SK-N-SH (cell line): ENCODE measurements at regions not wholly inside any gene's neighbourhood (a gene's known extent, or its start where the extent isn't known, plus 50 kb on each side); places are given as distances from the start of the nearest gene placed in this dataset.

Source experiments
- CTCF ChIA-PET: fragments of 300-600, 350-600 bp; formaldehyde crosslinking; extraction: SDS; loops from one replicate; lab custom pipeline; 2021; lab: Yijun Ruan, JAX
- POLR2A ChIA-PET: fragments of 350-600 bp; sonication (Branson Sonifier 250); formaldehyde crosslinking; extraction: SDS; loops from one replicate; lab custom pipeline; 2020; ENCODE audit warnings: antibody characterized with exemption, inconsistent platforms; lab: Yijun Ruan, JAX
- DNase-seq: peaks from one replicate; pipeline ENCODE4 v3.0.0; 2012
- H2AFZ ChIP-seq: fragments of 200-600 bp; sonication (generic); 2 replicates; pipeline ENCODE4 v1.8.1; 2016; ENCODE audit warnings: antibody characterized with exemption, mild to moderate bottlenecking, low read depth
- H3F3A ChIP-seq: fragments of 200-600 bp; sonication (generic); replicated peaks from 2 replicates; pipeline ENCODE3; 2016; ENCODE audit warnings: antibody characterized with exemption, mild to moderate bottlenecking; ENCODE audit not compliant: insufficient read depth
- H3K27ac ChIP-seq, 2 experiments: fragments of 200-500 bp in 1 of 2; fragments of 200-600 bp in 1 of 2; sonication (Bioruptor generic) in 1 of 2; sonication (generic), shearing (Covaris generic) in 1 of 2; 2 replicates each; pipeline versions ENCODE4 v1.5.1 to v1.6.1; 2014 to 2016; ENCODE audit warnings: low read depth in 2 of 2, inconsistent platforms in 1 of 2, low read length in 1 of 2, mild to moderate bottlenecking in 1 of 2, mixed read lengths in 1 of 2
- H3K27me3 ChIP-seq: fragments of 200-600 bp; sonication (generic), shearing (Covaris generic); 2 replicates; pipeline ENCODE4 v1.6.1; 2016; ENCODE audit warnings: mixed run types; ENCODE audit not compliant: insufficient read depth
- H3K36me3 ChIP-seq, 2 experiments: fragments of 200-500 bp in 1 of 2; fragments of 200-600 bp in 1 of 2; sonication (Bioruptor generic) in 1 of 2; sonication (generic) in 1 of 2; replicated peaks in 1 of 2; 2 replicates each; pipeline versions ENCODE3 to v1.5.1; 2014 to 2016; ENCODE audit warnings: low read length in 1 of 2, mild to moderate bottlenecking in 1 of 2; ENCODE audit not compliant: insufficient read depth in 2 of 2, control insufficient read depth in 1 of 2
- H3K4me1 ChIP-seq, 2 experiments: fragments of 200-500 bp in 1 of 2; fragments of 200-600 bp in 1 of 2; sonication (Bioruptor generic) in 1 of 2; sonication (generic), shearing (Covaris generic) in 1 of 2; 2 replicates each; pipeline versions ENCODE4 v1.5.1 to v1.6.1; 2014 to 2016; ENCODE audit warnings: low read depth in 1 of 2, low read length in 1 of 2, mixed run types in 1 of 2; ENCODE audit not compliant: insufficient read depth in 2 of 2, control insufficient read depth in 1 of 2
- H3K4me2 ChIP-seq: fragments of 200-600 bp; sonication (generic), shearing (Covaris generic); 2 replicates; pipeline ENCODE4 v1.6.1; 2017; ENCODE audit warnings: mixed run types
- H3K4me3 ChIP-seq, 2 experiments: fragments of 200-500 bp in 1 of 2; fragments of 200-600 bp in 1 of 2; sonication (Bioruptor generic) in 1 of 2; sonication (generic), shearing (Covaris generic) in 1 of 2; 2 replicates each; pipeline versions ENCODE4 v1.5.1 to v1.8.1; 2014 to 2016; ENCODE audit warnings: low read depth in 2 of 2, inconsistent platforms in 1 of 2, low read length in 1 of 2, mild to moderate bottlenecking in 1 of 2, mixed read lengths in 1 of 2, moderate library complexity in 1 of 2
- H3K79me2 ChIP-seq: fragments of 200-600 bp; sonication (generic); 2 replicates; pipeline ENCODE4 v1.8.1; 2017; ENCODE audit warnings: mild to moderate bottlenecking; ENCODE audit not compliant: insufficient read depth
- H3K9ac ChIP-seq: fragments of 200-600 bp; sonication (generic); 2 replicates; pipeline ENCODE4 v1.6.1; 2017; ENCODE audit warnings: mixed run types
- H3K9me2 ChIP-seq: fragments of 200-600 bp; sonication (generic); 2 replicates; pipeline ENCODE4 v1.6.1; 2017; ENCODE audit warnings: mixed run types
- H3K9me3 ChIP-seq: fragments of 200-600 bp; sonication (generic); 2 replicates; pipeline ENCODE4 v1.6.1; 2017; ENCODE audit warnings: mixed run types, mild to moderate bottlenecking, moderate library complexity
- H4K20me1 ChIP-seq: fragments of 200-600 bp; sonication (generic); 2 replicates; pipeline ENCODE4 v1.6.1; 2017; ENCODE audit warnings: mild to moderate bottlenecking, mixed run types; ENCODE audit not compliant: insufficient read depth
- CHD2 ChIP-seq: fragments of 150-350 bp; IDR thresholded peaks from 2 replicates; pipeline ENCODE4 v1.6.1; 2018; ENCODE audit warnings: low read length; ENCODE audit not compliant: partially characterized antibody
- ELF1 ChIP-seq: IDR thresholded peaks from 2 replicates; pipeline ENCODE4 v1.4.0; 2012
- EP300 ChIP-seq, 2 experiments: IDR thresholded peaks; 2 replicates each; pipeline versions ENCODE4 v1.4.0 to v1.6.1; 2012; ENCODE audit warnings: borderline replicate concordance in 1 of 2, low read depth in 1 of 2, low read length in 1 of 2
- FOXM1 ChIP-seq: IDR thresholded peaks from 2 replicates; pipeline ENCODE4 v1.4.0; 2012; ENCODE audit warnings: low read depth, mild to moderate bottlenecking
- GABPA ChIP-seq: IDR thresholded peaks from 2 replicates; pipeline ENCODE4 v1.4.0; 2012; ENCODE audit warnings: low read depth, mild to moderate bottlenecking
- GATA2 ChIP-seq: sonication (generic); formaldehyde crosslinking; IDR thresholded peaks from 2 replicates; pipeline ENCODE4 v1.5.0; 2020; ENCODE audit warnings: mild to moderate bottlenecking, missing genetic modification reagents
- IRF3 ChIP-seq: fragments of 150-350 bp; IDR thresholded peaks from 2 replicates; pipeline ENCODE4 v1.6.1; 2016; ENCODE audit warnings: mild to moderate bottlenecking, low read depth, low read length
- JUND ChIP-seq: IDR thresholded peaks from 2 replicates; pipeline ENCODE4 v1.4.0; 2012
- MAX ChIP-seq: IDR thresholded peaks from 2 replicates; pipeline ENCODE4 v1.4.0; 2012; ENCODE audit warnings: low read depth
- MXI1 ChIP-seq: IDR thresholded peaks from 2 replicates; pipeline ENCODE4 v1.6.1; 2012; ENCODE audit warnings: mild to moderate bottlenecking, low read depth, low read length, improper control_type of control experiment
- NRF1 ChIP-seq: IDR thresholded peaks from 2 replicates; pipeline ENCODE4 v1.6.1; 2012; ENCODE audit warnings: low read depth, mild to moderate bottlenecking, low read length
- POLR2AphosphoS5 ChIP-seq: IDR thresholded peaks from 2 replicates; pipeline ENCODE4 v1.6.1; 2012; ENCODE audit warnings: low read depth, low read length
- RAD21 ChIP-seq: IDR thresholded peaks from 2 replicates; pipeline ENCODE4 v1.6.1; 2012; ENCODE audit warnings: mild to moderate bottlenecking, low read length
- RCOR1 ChIP-seq: fragments of 150-350 bp; IDR thresholded peaks from 2 replicates; pipeline ENCODE4 v1.6.1; 2017; ENCODE audit warnings: antibody characterized with exemption, low read length
- REST ChIP-seq: IDR thresholded peaks from 2 replicates; pipeline ENCODE4 v1.6.1; 2012; ENCODE audit warnings: mild to moderate bottlenecking, low read depth, low read length, moderate library complexity
- RXRA ChIP-seq: IDR thresholded peaks from 2 replicates; pipeline ENCODE4 v1.4.0; 2012; ENCODE audit warnings: low read depth, mild to moderate bottlenecking, borderline replicate concordance
- SIN3A ChIP-seq: IDR thresholded peaks from 2 replicates; pipeline ENCODE4 v1.6.1; 2012; ENCODE audit warnings: low read depth, mild to moderate bottlenecking, low read length, moderate library complexity, borderline replicate concordance
- TCF12 ChIP-seq: IDR thresholded peaks from 2 replicates; pipeline ENCODE4 v1.4.0; 2012
- USF1 ChIP-seq: IDR thresholded peaks from 2 replicates; pipeline ENCODE4 v1.4.0; 2012; ENCODE audit warnings: low read depth, borderline replicate concordance
- USF2 ChIP-seq: fragments of 150-350 bp; IDR thresholded peaks from 2 replicates; pipeline ENCODE4 v1.6.1; 2017; ENCODE audit warnings: antibody characterized with exemption, low read length, low read depth, borderline replicate concordance
- WGBS: methylation state at CpG from one replicate; pipeline ENCODE4 v1.1.6; 2017; ENCODE audit warnings: low lambda C conversion rate; 5-methylcytosine and 5-hydroxymethylcytosine counted together
- TF ChIP-seq, protein P1 (sequence below): IDR thresholded peaks from 2 replicates; pipeline ENCODE4; 2012
- TF ChIP-seq, protein P2 (sequence below): fragments of 200-600 bp; sonication (generic); IDR thresholded peaks from 2 replicates; pipeline ENCODE4 v1.6.1; 2017; ENCODE audit warnings: antibody characterized with exemption, mild to moderate bottlenecking, moderate library complexity

DNA sequence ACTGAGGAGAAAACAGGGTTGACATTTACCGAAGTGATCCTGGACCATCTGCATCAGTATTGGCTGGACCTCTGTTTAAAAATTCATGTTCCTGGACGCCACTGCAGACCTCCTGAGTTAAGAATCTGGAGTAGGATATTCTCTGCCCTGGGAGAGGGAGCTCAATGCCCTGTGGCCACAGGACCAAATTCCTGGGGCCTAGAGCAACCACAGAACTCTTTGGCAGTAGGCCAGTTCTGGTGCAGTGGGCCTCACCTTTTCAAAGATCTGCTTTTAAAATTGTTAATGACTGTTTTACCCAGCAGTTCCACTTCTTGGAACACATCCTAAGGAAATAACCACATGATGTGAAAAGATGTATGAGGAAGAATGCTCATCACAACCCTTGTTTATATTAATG is 133.3 kb upstream of the ADPGK start (continued):
- TF ChIP-seq POLR2AphosphoS5: no peak
- no peak for TF ChIP-seq FOXM1
- TF ChIP-seq GATA2 (CRISPR knock-in tag): no peak
- TF ChIP-seq RXRA: no peak
- TF ChIP-seq RCOR1: no peak
- no peak for TF ChIP-seq NRF1

DNA sequence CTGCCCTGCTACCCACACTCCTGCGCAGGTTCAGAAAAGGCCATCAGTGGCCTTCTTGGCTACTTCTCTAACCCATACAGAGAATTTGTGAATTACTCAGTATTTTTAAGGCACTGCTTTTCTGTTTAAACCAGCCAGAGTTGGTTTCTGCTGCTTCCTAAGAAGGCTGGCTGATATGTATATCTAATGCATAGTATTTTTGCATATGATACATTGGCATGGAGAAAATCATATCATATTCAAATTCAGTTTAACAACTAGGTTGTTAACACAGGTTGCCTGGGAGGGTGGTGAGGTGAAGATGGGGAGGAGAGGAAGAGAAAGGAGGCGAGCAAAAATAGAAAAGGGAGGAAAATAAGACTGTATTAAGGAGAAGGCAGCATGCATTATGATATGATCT is 132.8 kb upstream of the ADPGK start:
- no peaks in the 10 kb centered on the region for H3F3A ChIP-seq
- no peaks in the 10 kb centered on the region for H3K36me3 ChIP-seq
- no peaks in the 10 kb centered on the region for H3K4me1 ChIP-seq
- no peak overlapping the region for H3K27ac ChIP-seq
- no peaks in the 10 kb centered on the region for H3K27me3 ChIP-seq
- TF ChIP-seq, protein P1, sequence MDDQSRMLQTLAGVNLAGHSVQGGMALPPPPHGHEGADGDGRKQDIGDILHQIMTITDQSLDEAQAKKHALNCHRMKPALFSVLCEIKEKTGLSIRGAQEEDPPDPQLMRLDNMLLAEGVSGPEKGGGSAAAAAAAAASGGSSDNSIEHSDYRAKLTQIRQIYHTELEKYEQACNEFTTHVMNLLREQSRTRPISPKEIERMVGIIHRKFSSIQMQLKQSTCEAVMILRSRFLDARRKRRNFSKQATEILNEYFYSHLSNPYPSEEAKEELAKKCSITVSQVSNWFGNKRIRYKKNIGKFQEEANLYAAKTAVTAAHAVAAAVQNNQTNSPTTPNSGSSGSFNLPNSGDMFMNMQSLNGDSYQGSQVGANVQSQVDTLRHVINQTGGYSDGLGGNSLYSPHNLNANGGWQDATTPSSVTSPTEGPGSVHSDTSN: no peak
- TF ChIP-seq CHD2 (no peak), REST (no peak), GABPA (no peak), JUND (no peak), GATA2 (CRISPR knock-in tag) (no peak), EP300 (IDR thresholded peaks at IDR 0.05; ENCODE audit: borderline replicate concordance in 1 of 2, low read depth in 1 of 2, low read length in 1 of 2) (no peak), IRF3 (no peak), RAD21 (no peak), FOXM1 (no peak), TCF12 (no peak), MXI1 (no peak), POLR2AphosphoS5 (no peak), USF2 (no peak), SIN3A (no peak), USF1 (no peak), RXRA (no peak), ELF1 (no peak), MAX (no peak)
- TF ChIP-seq, protein P2, sequence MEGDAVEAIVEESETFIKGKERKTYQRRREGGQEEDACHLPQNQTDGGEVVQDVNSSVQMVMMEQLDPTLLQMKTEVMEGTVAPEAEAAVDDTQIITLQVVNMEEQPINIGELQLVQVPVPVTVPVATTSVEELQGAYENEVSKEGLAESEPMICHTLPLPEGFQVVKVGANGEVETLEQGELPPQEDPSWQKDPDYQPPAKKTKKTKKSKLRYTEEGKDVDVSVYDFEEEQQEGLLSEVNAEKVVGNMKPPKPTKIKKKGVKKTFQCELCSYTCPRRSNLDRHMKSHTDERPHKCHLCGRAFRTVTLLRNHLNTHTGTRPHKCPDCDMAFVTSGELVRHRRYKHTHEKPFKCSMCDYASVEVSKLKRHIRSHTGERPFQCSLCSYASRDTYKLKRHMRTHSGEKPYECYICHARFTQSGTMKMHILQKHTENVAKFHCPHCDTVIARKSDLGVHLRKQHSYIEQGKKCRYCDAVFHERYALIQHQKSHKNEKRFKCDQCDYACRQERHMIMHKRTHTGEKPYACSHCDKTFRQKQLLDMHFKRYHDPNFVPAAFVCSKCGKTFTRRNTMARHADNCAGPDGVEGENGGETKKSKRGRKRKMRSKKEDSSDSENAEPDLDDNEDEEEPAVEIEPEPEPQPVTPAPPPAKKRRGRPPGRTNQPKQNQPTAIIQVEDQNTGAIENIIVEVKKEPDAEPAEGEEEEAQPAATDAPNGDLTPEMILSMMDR: no peak
- 67% methylated on average over 2 of the region's 2 CpGs for WGBS
- ChIA-PET CTCF (no interaction called here), POLR2A (no interaction called here)
- no peaks in the 10 kb centered on the region for H3K9me3 ChIP-seq
- no peak overlapping the region for H3K4me3 ChIP-seq
- no peak overlapping the region for H3K4me2 ChIP-seq
- H3K9ac ChIP-seq: no peak overlapping the region
- H2AFZ ChIP-seq: no peak overlapping the region
- DNase-seq: no peak
- no peaks in the 10 kb centered on the region for H4K20me1 ChIP-seq
- H3K79me2 ChIP-seq: no peaks in the 10 kb centered on the region
- no peaks in the 10 kb centered on the region for H3K9me2 ChIP-seq
